Astrocyte (in vitro differentiated cells and primary cell): ENCODE measurements at regions not wholly inside any gene's neighbourhood (a gene's known extent, or its start where the extent isn't known, plus 50 kb on each side); places are given as distances from the start of the nearest gene placed in this dataset.

Source experiments
- CTCF ChIP-seq: IDR thresholded peaks from 2 replicates; pipeline ENCODE4 v1.5.1; 2011; ENCODE audit warnings: low read depth, mild to moderate bottlenecking, inconsistent platforms, low read length, moderate library complexity; ENCODE audit not compliant: insufficient read depth
- EZH2 ChIP-seq: IDR thresholded peaks from 2 replicates; pipeline ENCODE4 v1.6.1; 2012; ENCODE audit warnings: mild to moderate bottlenecking, low read length, inconsistent platforms; ENCODE audit not compliant: insufficient read depth

GRCh38 chr22:47816863-47817210 lies 1054.4 kb downstream of the TBC1D22A start:
- TF ChIP-seq CTCF (no peak), EZH2 (no peak)
